K562 (cell line): ENCODE measurements at regions not wholly inside any gene's neighbourhood (a gene's known extent, or its start where the extent isn't known, plus 50 kb on each side); places are given as distances from the start of the nearest gene placed in this dataset.

Experiments used
- ATAC-seq: fragments of 200-7000 bp; cut with Tn5 transposase; 3 replicates; pipeline ENCODE4 v1.9.1; 2020; ENCODE audit warnings: moderate library complexity
- BruUV-seq: library from RNA; stranded (reverse); fragments of 400-500 nt; replicated peaks from 2 replicates; lab custom pipeline; 2021; lab: Mats Ljungman, UMichigan
- CTCF ChIA-PET: fragments of 300-600 bp; formaldehyde crosslinking; extraction: SDS; loops from one replicate; lab custom pipeline; 2021; ENCODE audit warnings: low intra/inter-chr PET ratio; lab: Yijun Ruan, JAX
- POLR2A ChIA-PET: fragments of 300-600, 350-650 bp; sonication (Branson Sonifier 250); formaldehyde crosslinking; extraction: SDS; loops from one replicate; lab custom pipeline; 2021; ENCODE audit warnings: antibody characterized with exemption, inconsistent platforms; lab: Yijun Ruan, JAX
- DNase-seq, 4 experiments: peaks; one replicate each; pipeline versions ENCODE4 v3.0.0 to v3.0.0-alpha.2; 2011 to 2018; ENCODE audit warnings: low spot score in 3 of 4, mixed read lengths in 3 of 4; ENCODE audit errors: extremely low read depth in 1 of 4
- FAIRE-seq: peaks from 2 replicates; lab custom pipeline; 2011; peaks lifted over from hg19 to GRCh38; lab: Jason Lieb, UNC
- H2AFZ ChIP-seq: 2 replicates; pipeline ENCODE4 v1.6.0; 2011; ENCODE audit warnings: low read depth, low read length, control low read depth, inconsistent platforms
- H3K27ac ChIP-seq: fragments of 200-600 bp; 3 replicates; pipeline ENCODE4 v1.8.0; 2011; ENCODE audit warnings: low read depth, mild to moderate bottlenecking, control low read depth, inconsistent platforms, low read length, moderate library complexity, mixed read lengths; ENCODE audit errors: extremely low read depth
- H3K27me3 ChIP-seq, 2 experiments: fragments of 300-600 bp in 1 of 2; 2 replicates in 1 of 2; 3 replicates in 1 of 2; pipeline versions ENCODE4 v1.6.0 to v1.8.0; 2011; ENCODE audit warnings: inconsistent platforms in 2 of 2, low read length in 2 of 2, mild to moderate bottlenecking in 1 of 2, mixed read lengths in 1 of 2, moderate library complexity in 1 of 2; ENCODE audit not compliant: control insufficient read depth in 2 of 2, insufficient read depth in 2 of 2
- H3K36me3 ChIP-seq: fragments of 300-600 bp; 3 replicates; pipeline ENCODE4 v1.8.0; 2011; ENCODE audit warnings: mild to moderate bottlenecking, low read length, inconsistent platforms; ENCODE audit not compliant: control insufficient read depth, insufficient read depth
- H3K4me1 ChIP-seq, 2 experiments: fragments of 200-600 bp in 1 of 2; replicated peaks in 1 of 2; 2 replicates in 1 of 2; 3 replicates in 1 of 2; pipeline versions ENCODE4 v1.5.1 to v1.8.0; 2011; ENCODE audit warnings: inconsistent platforms in 2 of 2, low read length in 2 of 2, mild to moderate bottlenecking in 1 of 2, mixed read lengths in 1 of 2, moderate library complexity in 1 of 2; ENCODE audit not compliant: control insufficient read depth in 2 of 2, insufficient read depth in 2 of 2
- H3K4me2 ChIP-seq: 2 replicates; pipeline ENCODE4 v1.6.1; 2011; ENCODE audit warnings: low read length, control low read depth, inconsistent platforms, mixed read lengths; ENCODE audit not compliant: insufficient read depth
- H3K4me3 ChIP-seq: fragments of 200-600 bp; sonication (generic), shearing (Covaris generic); 2 replicates; pipeline ENCODE4 v1.5.1; 2016; ENCODE audit warnings: control low read depth, inconsistent platforms
- H3K79me2 ChIP-seq: fragments of 200-600 bp; 3 replicates; pipeline ENCODE4 v1.8.0; 2011; ENCODE audit warnings: low read length, inconsistent platforms; ENCODE audit not compliant: control insufficient read depth, insufficient read depth
- H3K9ac ChIP-seq, 2 experiments: 2 replicates each; pipeline versions ENCODE4 v1.6.0 to v1.6.1; 2011; ENCODE audit warnings: low read depth in 2 of 2, low read length in 2 of 2, control low read depth in 1 of 2, inconsistent platforms in 1 of 2, mild to moderate bottlenecking in 1 of 2, mixed read lengths in 1 of 2; ENCODE audit not compliant: insufficient read depth in 1 of 2
- H3K9me1 ChIP-seq: one replicate; pipeline ENCODE4 v1.6.0; 2011; ENCODE audit warnings: inconsistent platforms, mild to moderate bottlenecking, low read length, moderate library complexity; ENCODE audit not compliant: control insufficient read depth, insufficient read depth
- H3K9me3 ChIP-seq: replicated peaks from 2 replicates; pipeline ENCODE4 v1.5.1; 2011; ENCODE audit warnings: low read depth, low read length, inconsistent platforms; ENCODE audit not compliant: control insufficient read depth, insufficient read depth
- H4K20me1 ChIP-seq: replicated peaks from 2 replicates; pipeline ENCODE4 v1.6.1; 2011; ENCODE audit warnings: low read length, inconsistent platforms, mixed read lengths; ENCODE audit not compliant: control insufficient read depth, insufficient read depth
- C11orf30 ChIP-seq: fragments of 450-650 bp; IDR thresholded peaks from 2 replicates; pipeline ENCODE4 v1.6.1; 2016; ENCODE audit warnings: low read depth, mild to moderate bottlenecking
- DACH1 ChIP-seq: fragments of 450-650 bp; IDR thresholded peaks from 2 replicates; pipeline ENCODE4 v1.6.1; 2018; ENCODE audit not compliant: partially characterized antibody
- FIP1L1 ChIP-seq: fragments of 200-400 bp; formaldehyde crosslinking; IDR thresholded peaks from 2 replicates; pipeline ENCODE4 v1.6.1; 2018; ENCODE audit warnings: mild to moderate bottlenecking, low read depth, low read length; ENCODE audit not compliant: poor library complexity, severe bottlenecking
- FOXA3 ChIP-seq, 2 experiments: fragments of 450-650 bp in 1 of 2; sonication (generic) in 1 of 2; formaldehyde crosslinking; IDR thresholded peaks in 1 of 2; conservative IDR thresholded peaks in 1 of 2; 2 replicates each; pipeline versions ENCODE4 v1.4.0 to v1.8.0; 2020 to 2022; ENCODE audit warnings: mild to moderate bottlenecking in 2 of 2, missing genetic modification reagents in 1 of 2
- KLF1 ChIP-seq: fragments of 450-650 bp; IDR thresholded peaks from 2 replicates; pipeline ENCODE4 v1.6.1; 2016; ENCODE audit warnings: missing genetic modification characterization, missing compliant biosample characterization
- LARP7 ChIP-seq: fragments of 450-650 bp; IDR thresholded peaks from 2 replicates; pipeline ENCODE4 v1.6.1; 2016
- MCM3 ChIP-seq: fragments of 450-650 bp; IDR thresholded peaks from 2 replicates; pipeline ENCODE4 v1.6.1; 2016
- MED1 ChIP-seq: sonication (generic); formaldehyde crosslinking; IDR thresholded peaks from 2 replicates; pipeline ENCODE4 v1.8.1; 2023; ENCODE audit warnings: missing genetic modification reagents, borderline replicate concordance
- MYBL2 ChIP-seq, 2 experiments: fragments of 450-650 bp in 1 of 2; sonication (generic) in 1 of 2; formaldehyde crosslinking in 1 of 2; IDR thresholded peaks; 2 replicates each; pipeline versions ENCODE4 v1.6.1 to v1.8.1; 2017 to 2022; ENCODE audit warnings: borderline replicate concordance in 1 of 2, inconsistent platforms in 1 of 2, low read depth in 1 of 2, mild to moderate bottlenecking in 1 of 2, missing genetic modification reagents in 1 of 2, moderate library complexity in 1 of 2
- MYC ChIP-seq, 2 experiments: fragments of 250-450 bp in 1 of 2; sonication (Bioruptor Pico) in 1 of 2; IDR thresholded peaks; 2 replicates each; pipeline versions ENCODE4 v1.5.1 to v1.6.1; 2012 to 2021; ENCODE audit warnings: low read depth in 2 of 2, borderline replicate concordance in 1 of 2, improper control_type of control experiment in 1 of 2, low read length in 1 of 2, mild to moderate bottlenecking in 1 of 2, moderate library complexity in 1 of 2
- NFATC3 ChIP-seq: fragments of 450-650 bp; IDR thresholded peaks from 2 replicates; pipeline ENCODE4 v1.6.1; 2017; ENCODE audit warnings: mild to moderate bottlenecking
- PHB2 ChIP-seq: fragments of 450-650 bp; IDR thresholded peaks from 2 replicates; pipeline ENCODE4 v1.6.1; 2017; ENCODE audit warnings: low read depth
- SMAD2 ChIP-seq: fragments of 150-350 bp; IDR thresholded peaks from 2 replicates; pipeline ENCODE4 v1.6.1; 2014; ENCODE audit warnings: low read depth, mild to moderate bottlenecking, low read length
- TFAP4 ChIP-seq: sonication (generic); formaldehyde crosslinking; IDR thresholded peaks from 2 replicates; pipeline ENCODE4 v1.8.0; 2022; ENCODE audit warnings: missing genetic modification reagents, mild to moderate bottlenecking, moderate library complexity, borderline replicate concordance
- WGBS: fragments of 100-300 bp; shearing (Covaris generic); methylation state at CpG from one replicate; pipeline ENCODE4 v1.1.6; 2016; ENCODE audit warnings: low coverage, mixed read lengths; ENCODE audit not compliant: insufficient coverage; ENCODE audit errors: missing lambda C conversion rate; 5-methylcytosine and 5-hydroxymethylcytosine counted together
- in situ Hi-C: fragments of 300-500 bp; cut with MboI; formaldehyde crosslinking; loops from 4 replicates; pipeline ENCODE4 v1.15.0; 2018; ENCODE audit warnings: inconsistent platforms, mixed read lengths
- intact Hi-C: fragments of 100-400 bp; cut with micrococcal nuclease; formaldehyde crosslinking; loops from 2 replicates; pipeline ENCODE4 v1.14.2; 2022
- TF ChIP-seq, protein P1 (sequence below): fragments of 450-650 bp; IDR thresholded peaks from 2 replicates; pipeline ENCODE4 v1.6.1; 2014; ENCODE audit warnings: low read depth, mild to moderate bottlenecking, moderate library complexity, borderline replicate concordance
- TF ChIP-seq, protein P2 (sequence below), 2 experiments: fragments of 450-650 bp; IDR thresholded peaks; 2 replicates each; pipeline ENCODE4 v1.6.1; 2016
- TF ChIP-seq, protein P3 (sequence below), 2 experiments: fragments of 450-650 bp in 1 of 2; sonication (generic) in 1 of 2; formaldehyde crosslinking in 1 of 2; IDR thresholded peaks in 1 of 2; conservative IDR thresholded peaks in 1 of 2; 2 replicates each; pipeline versions ENCODE4 v1.6.1 to v1.8.1; 2016 to 2023; ENCODE audit warnings: mild to moderate bottlenecking in 2 of 2, moderate library complexity in 2 of 2, inconsistent platforms in 1 of 2, missing genetic modification reagents in 1 of 2

DNA sequence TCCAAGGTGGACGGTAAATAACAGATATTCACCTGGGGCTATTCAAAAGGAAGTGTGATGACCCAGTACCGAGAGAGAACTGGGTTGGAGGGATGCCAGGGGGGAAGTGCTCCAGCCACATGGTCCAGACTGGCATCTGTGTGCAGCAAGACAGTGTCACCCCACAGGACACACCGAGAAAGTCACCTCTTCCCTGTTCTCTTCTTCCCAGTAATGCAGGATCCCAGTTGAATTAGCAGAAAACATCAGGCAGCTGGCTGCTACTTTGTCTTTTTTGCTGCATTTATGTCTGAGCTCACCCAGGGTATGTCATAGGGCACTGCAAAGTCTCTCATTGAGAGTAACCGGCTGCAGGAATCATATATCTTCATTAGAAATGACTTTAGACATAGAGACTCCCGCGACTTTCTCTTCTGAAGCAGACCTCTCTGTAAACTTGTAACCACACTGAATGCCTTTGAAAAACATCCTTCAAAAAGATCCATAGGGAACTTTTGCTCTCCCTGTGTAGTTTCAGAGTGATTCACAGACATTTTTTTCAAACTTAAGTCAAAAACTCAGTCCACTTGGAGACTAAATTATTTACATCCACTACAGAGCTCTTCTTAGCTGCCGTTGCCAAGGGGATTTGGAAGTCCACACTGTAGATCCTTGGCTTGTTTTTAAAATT, 609.0 kb upstream of the DPP6 start:
- ChIA-PET POLR2A (no interaction called here), CTCF (no interaction called here)
- Histone ChIP-seq H3K79me2 (no peaks in the 10 kb centered on the region), H4K20me1 (peaks cover 3% of the 10 kb centered on the region; the same call in 1 of the 2 replicates), H3K4me3 (no peak overlapping the region), H3K4me2 (no peak overlapping the region), H2AFZ (no peak overlapping the region), H3K4me1 (no peaks in the 10 kb centered on the region), H3K9me1 (no peaks in the 10 kb centered on the region), H3K27me3 (peaks cover 56 to 70% of the 10 kb centered on the region in 2 experiments), H3K36me3 (no peaks in the 10 kb centered on the region), H3K9ac (no peak overlapping the region), H3K27ac (no peak overlapping the region), H3K9me3 (no peaks in the 10 kb centered on the region)
- BruUV-seq: no TSS peak
- intact Hi-C loops (no loop called here), in situ Hi-C loops (no loop called here)
- 2% methylated on average over 7 of the region's 7 CpGs for WGBS
- FAIRE-seq (no peak), DNase-seq (no peak), ATAC-seq (no peak)
- TF ChIP-seq FOXA3 (CRISPR knock-in tag; conservative IDR thresholded peaks at IDR 0.05 in 1 of 2, IDR thresholded peaks at IDR 0.05 in 1 of 2) (no peak), PHB2 (no peak), LARP7 (no peak), C11orf30 (no peak), TFAP4 (CRISPR knock-in tag) (no peak), MYBL2 (IDR thresholded peaks at IDR 0.05; ENCODE audit: low read depth) (no peak), MYBL2 (CRISPR knock-in tag; IDR thresholded peaks at IDR 0.05; ENCODE audit: borderline replicate concordance) (no peak), MCM3 (no peak), DACH1 (no peak), SMAD2 (no peak), NFATC3 (no peak), MED1 (CRISPR knock-in tag) (no peak), KLF1 (tag) (no peak), MYC (IDR thresholded peaks at IDR 0.05; ENCODE audit: low read depth, low read length) (no peak), MYC (CRISPR knock-in tag; IDR thresholded peaks at IDR 0.05; ENCODE audit: borderline replicate concordance, low read depth) (no peak), FIP1L1 (no peak)
- TF ChIP-seq, protein P1, sequence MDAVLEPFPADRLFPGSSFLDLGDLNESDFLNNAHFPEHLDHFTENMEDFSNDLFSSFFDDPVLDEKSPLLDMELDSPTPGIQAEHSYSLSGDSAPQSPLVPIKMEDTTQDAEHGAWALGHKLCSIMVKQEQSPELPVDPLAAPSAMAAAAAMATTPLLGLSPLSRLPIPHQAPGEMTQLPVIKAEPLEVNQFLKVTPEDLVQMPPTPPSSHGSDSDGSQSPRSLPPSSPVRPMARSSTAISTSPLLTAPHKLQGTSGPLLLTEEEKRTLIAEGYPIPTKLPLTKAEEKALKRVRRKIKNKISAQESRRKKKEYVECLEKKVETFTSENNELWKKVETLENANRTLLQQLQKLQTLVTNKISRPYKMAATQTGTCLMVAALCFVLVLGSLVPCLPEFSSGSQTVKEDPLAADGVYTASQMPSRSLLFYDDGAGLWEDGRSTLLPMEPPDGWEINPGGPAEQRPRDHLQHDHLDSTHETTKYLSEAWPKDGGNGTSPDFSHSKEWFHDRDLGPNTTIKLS: no peak
- TF ChIP-seq, protein P2, sequence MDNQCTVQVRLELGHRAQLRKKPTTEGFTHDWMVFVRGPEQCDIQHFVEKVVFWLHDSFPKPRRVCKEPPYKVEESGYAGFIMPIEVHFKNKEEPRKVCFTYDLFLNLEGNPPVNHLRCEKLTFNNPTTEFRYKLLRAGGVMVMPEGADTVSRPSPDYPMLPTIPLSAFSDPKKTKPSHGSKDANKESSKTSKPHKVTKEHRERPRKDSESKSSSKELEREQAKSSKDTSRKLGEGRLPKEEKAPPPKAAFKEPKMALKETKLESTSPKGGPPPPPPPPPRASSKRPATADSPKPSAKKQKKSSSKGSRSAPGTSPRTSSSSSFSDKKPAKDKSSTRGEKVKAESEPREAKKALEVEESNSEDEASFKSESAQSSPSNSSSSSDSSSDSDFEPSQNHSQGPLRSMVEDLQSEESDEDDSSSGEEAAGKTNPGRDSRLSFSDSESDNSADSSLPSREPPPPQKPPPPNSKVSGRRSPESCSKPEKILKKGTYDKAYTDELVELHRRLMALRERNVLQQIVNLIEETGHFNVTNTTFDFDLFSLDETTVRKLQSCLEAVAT (IDR thresholded peaks at IDR 0.05): no peak
- TF ChIP-seq, protein P3, sequence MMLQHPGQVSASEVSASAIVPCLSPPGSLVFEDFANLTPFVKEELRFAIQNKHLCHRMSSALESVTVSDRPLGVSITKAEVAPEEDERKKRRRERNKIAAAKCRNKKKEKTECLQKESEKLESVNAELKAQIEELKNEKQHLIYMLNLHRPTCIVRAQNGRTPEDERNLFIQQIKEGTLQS (IDR thresholded peaks at IDR 0.05): no peak
- TF ChIP-seq, protein P3 (CRISPR knock-in tag; conservative IDR thresholded peaks at IDR 0.05): no peak
